NT2/D1 (cell line): ENCODE measurements at regions not wholly inside any gene's neighbourhood (a gene's known extent, or its start where the extent isn't known, plus 50 kb on each side); places are given as distances from the start of the nearest gene placed in this dataset.

Experiments
- DNase-seq: peaks from one replicate; pipeline ENCODE4 v3.0.0-alpha.2; 2011; ENCODE audit warnings: low read depth, low spot score
- H3K27me3 ChIP-seq: 2 replicates; pipeline ENCODE4 v1.6.0; 2011; ENCODE audit warnings: mild to moderate bottlenecking; ENCODE audit not compliant: insufficient read length, insufficient read depth
- H3K36me3 ChIP-seq: 2 replicates; pipeline ENCODE4 v1.6.1; 2011; ENCODE audit warnings: mild to moderate bottlenecking, low read length, mixed read lengths; ENCODE audit not compliant: insufficient read depth, insufficient read length
- H3K4me1 ChIP-seq: 2 replicates; pipeline ENCODE4 v1.5.1; 2011; ENCODE audit not compliant: insufficient read depth, insufficient read length
- H3K4me3 ChIP-seq: 2 replicates; pipeline ENCODE4 v1.5.1; 2011; ENCODE audit warnings: low read depth; ENCODE audit not compliant: insufficient read length
- H3K9ac ChIP-seq: 2 replicates; pipeline ENCODE4 v1.6.0; 2011; ENCODE audit warnings: low read depth; ENCODE audit not compliant: insufficient read length
- H3K9me3 ChIP-seq: 2 replicates; pipeline ENCODE4 v1.5.1; 2011; ENCODE audit warnings: mild to moderate bottlenecking, low read length; ENCODE audit not compliant: insufficient read depth
- SUZ12 ChIP-seq: IDR thresholded peaks from 2 replicates; pipeline ENCODE4 v1.6.1; 2011; ENCODE audit not compliant: insufficient read length, insufficient read depth; ENCODE audit errors: extremely low read depth
- YY1 ChIP-seq: IDR thresholded peaks from 2 replicates; pipeline ENCODE4 v1.6.1; 2011; ENCODE audit not compliant: insufficient read length, insufficient read depth
- ZNF274 ChIP-seq: IDR thresholded peaks from 2 replicates; pipeline ENCODE4 v1.6.1; 2011; ENCODE audit warnings: mild to moderate bottlenecking, low read depth, low read length

DNA sequence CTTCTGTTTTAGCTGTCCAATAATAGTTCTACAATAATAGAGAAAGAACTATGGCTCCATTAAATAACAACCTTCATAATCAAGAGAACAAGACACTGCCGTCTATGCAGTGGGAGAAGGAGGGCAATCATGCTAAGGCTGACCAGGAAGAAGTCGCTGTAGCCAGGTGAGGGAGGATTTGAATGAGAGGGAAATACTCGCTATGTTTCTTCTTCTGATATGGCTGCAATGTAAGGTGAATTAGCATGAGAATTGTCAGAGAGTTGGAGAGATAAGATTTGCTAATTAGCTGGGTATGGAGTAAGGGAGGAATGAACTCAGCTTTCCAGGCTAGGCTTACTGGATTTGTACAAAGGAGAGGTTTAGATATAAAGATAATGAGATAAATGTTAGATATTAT is 555.4 kb upstream of the ZNF385D start:
- H3K4me1 ChIP-seq, result no peaks in the 10 kb centered on the region
- no peaks in the 10 kb centered on the region for H3K27me3 ChIP-seq
- TF ChIP-seq SUZ12, result no peak
- no peak for TF ChIP-seq ZNF274
- TF ChIP-seq YY1, result no peak
- DNase-seq, result no peak
- H3K9me3 ChIP-seq, result no peaks in the 10 kb centered on the region
- H3K9ac ChIP-seq, result no peak overlapping the region
- no peaks in the 10 kb centered on the region for H3K36me3 ChIP-seq
- no peak overlapping the region for H3K4me3 ChIP-seq

DNA sequence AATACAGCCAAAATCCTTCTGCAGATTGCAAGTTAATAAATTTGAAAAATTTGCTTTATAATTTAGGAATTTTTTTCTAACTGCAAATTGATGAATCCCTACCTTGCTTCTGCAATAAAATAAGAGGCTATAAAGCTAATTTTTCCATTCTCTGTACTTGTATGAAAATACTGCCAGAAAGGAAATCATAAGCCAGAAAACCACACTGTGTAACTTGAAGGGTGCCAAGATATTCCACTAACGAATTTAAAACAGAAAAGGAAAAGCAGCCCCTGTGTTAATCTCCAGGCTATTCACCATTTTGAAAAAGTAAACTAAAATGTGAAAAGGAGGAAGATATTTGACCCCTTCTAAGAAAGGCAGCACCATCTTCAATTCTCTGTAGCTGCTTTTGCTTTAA is 557.9 kb upstream of the ZNF385D start:
- H3K4me1 ChIP-seq, result no peaks in the 10 kb centered on the region
- H3K27me3 ChIP-seq, result no peaks in the 10 kb centered on the region
- DNase-seq, result no peak
- H3K36me3 ChIP-seq, result no peaks in the 10 kb centered on the region
- no peak overlapping the region for H3K9ac ChIP-seq
- no peak overlapping the region for H3K4me3 ChIP-seq
- TF ChIP-seq SUZ12 (no peak), YY1 (no peak), ZNF274 (no peak)
- H3K9me3 ChIP-seq, result no peaks in the 10 kb centered on the region

DNA sequence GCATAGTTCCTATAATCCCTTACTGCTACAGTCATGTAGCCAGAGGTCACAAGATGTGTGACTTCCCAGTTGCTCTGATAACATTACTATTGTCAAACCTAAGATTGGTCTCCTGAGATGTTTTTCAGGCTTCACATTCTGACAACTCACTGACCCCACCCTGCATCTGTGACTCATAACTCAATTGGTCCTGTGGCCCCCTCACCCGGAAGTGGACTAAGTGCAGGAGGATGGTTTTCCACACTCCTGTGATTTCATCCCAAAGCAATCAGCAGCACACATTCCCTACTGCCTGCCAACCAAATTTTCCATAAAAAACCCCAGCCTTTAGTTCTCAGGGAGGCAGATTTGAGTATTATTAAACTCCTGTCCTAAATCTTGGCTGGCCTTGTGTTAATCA is 564.9 kb upstream of the ZNF385D start:
- no peaks in the 10 kb centered on the region for H3K27me3 ChIP-seq
- no peak for TF ChIP-seq SUZ12
- no peak for TF ChIP-seq ZNF274
- TF ChIP-seq YY1, result no peak
- no peak for DNase-seq
- no peaks in the 10 kb centered on the region for H3K36me3 ChIP-seq
- no peak overlapping the region for H3K4me3 ChIP-seq
- no peak overlapping the region for H3K9ac ChIP-seq
- no peaks in the 10 kb centered on the region for H3K9me3 ChIP-seq
- H3K4me1 ChIP-seq, result no peaks in the 10 kb centered on the region

DNA sequence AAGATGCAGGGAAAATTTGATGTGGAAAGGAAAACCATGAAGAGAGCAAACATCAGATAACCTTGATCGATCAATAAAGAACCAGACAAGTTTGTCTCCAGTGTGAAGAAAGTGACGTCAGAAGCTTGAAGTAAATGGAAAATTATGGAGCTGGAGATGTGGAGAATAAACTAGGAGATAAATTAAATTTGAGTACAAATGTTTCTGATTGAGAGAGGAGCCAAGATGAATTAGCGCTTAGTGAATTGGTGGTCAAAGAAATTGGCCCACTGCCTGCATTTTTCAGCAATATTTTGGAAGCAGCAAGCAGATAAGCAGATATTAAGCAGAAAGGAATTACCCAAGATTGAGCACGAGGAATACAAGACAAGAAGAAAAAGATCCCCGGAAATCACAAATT is 567.3 kb upstream of the ZNF385D start:
- no peaks in the 10 kb centered on the region for H3K4me1 ChIP-seq
- no peak for DNase-seq
- H3K9ac ChIP-seq, result no peak overlapping the region
- no peak overlapping the region for H3K4me3 ChIP-seq
- no peaks in the 10 kb centered on the region for H3K27me3 ChIP-seq
- H3K36me3 ChIP-seq, result no peaks in the 10 kb centered on the region
- no peaks in the 10 kb centered on the region for H3K9me3 ChIP-seq
- no peak for TF ChIP-seq YY1
- no peak for TF ChIP-seq SUZ12
- no peak for TF ChIP-seq ZNF274

DNA sequence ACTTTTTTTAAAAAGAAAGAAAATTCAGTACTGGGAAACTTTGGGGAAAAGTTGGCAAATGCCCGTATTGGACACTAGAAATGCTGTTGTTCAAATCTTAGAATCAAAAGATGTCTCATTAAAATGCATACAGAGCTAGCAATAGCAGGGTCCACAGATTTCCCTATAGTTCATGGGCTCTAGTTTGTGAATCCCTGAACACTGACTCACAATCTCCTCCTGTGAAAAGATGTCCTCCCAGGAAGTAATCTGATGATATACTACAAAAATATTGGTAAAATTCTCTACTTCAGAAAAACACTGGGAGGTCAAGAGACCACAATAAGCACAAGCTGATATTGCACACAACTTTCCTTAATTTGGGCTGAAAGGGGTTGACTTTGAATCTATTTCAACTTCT is 568.4 kb upstream of the ZNF385D start:
- H3K4me1 ChIP-seq, result no peaks in the 10 kb centered on the region
- H3K9me3 ChIP-seq, result no peaks in the 10 kb centered on the region
- H3K36me3 ChIP-seq, result no peaks in the 10 kb centered on the region
- H3K9ac ChIP-seq, result no peak overlapping the region
- no peak overlapping the region for H3K4me3 ChIP-seq
- no peaks in the 10 kb centered on the region for H3K27me3 ChIP-seq
- DNase-seq, result no peak
- TF ChIP-seq YY1, result no peak
- TF ChIP-seq ZNF274, result no peak
- no peak for TF ChIP-seq SUZ12

DNA sequence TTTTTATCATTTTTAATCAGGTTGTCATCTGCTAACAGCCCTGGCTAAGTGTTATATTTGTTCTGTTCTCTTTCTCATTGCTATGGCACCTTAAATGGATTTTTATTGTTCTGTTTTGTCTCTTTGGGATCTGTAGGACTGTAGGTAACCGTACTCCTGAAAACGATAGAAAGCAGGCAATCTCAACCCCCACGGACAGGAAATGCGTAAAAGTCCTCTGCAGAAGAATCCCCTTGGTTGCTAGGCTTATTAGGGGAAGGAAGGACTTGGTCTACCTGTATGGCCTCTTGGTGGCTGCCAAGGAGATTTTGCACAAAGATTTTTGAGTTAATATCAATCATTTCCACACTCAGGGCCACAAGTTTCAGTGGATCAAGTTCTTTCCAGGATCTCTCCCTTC is 571.9 kb upstream of the ZNF385D start:
- H3K9me3 ChIP-seq, result no peaks in the 10 kb centered on the region
- no peaks in the 10 kb centered on the region for H3K4me1 ChIP-seq
- H3K9ac ChIP-seq, result no peak overlapping the region
- H3K36me3 ChIP-seq, result no peaks in the 10 kb centered on the region
- DNase-seq, result no peak
- H3K27me3 ChIP-seq, result no peaks in the 10 kb centered on the region
- no peak for TF ChIP-seq ZNF274
- TF ChIP-seq YY1, result no peak
- no peak for TF ChIP-seq SUZ12
- H3K4me3 ChIP-seq, result no peak overlapping the region

DNA sequence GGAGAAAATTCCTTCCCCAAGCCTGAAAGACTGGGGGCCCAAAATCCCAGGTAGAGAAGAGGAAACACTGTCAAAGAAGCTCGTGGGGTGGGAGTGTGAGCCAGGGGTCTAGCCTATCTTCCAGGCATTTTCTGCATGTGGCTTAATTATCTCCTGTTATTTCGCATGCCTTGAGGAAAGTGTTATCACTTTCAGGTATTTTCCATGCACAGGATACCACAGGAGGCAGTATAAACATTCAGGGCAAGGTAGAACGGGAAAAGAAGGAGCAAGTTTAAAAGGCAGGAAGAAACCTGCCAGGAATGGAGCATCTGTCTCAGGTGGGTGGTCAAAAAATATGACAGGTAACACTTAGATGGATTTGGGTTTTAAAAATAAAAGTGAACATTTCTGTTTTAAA is 575.3 kb upstream of the ZNF385D start:
- Histone ChIP-seq H3K27me3 (no peaks in the 10 kb centered on the region), H3K9me3 (no peaks in the 10 kb centered on the region), H3K4me3 (no peak overlapping the region), H3K36me3 (no peaks in the 10 kb centered on the region), H3K9ac (no peak overlapping the region), H3K4me1 (no peaks in the 10 kb centered on the region)
- TF ChIP-seq YY1, result no peak
- no peak for TF ChIP-seq ZNF274
- TF ChIP-seq SUZ12, result no peak
- DNase-seq, result no peak

DNA sequence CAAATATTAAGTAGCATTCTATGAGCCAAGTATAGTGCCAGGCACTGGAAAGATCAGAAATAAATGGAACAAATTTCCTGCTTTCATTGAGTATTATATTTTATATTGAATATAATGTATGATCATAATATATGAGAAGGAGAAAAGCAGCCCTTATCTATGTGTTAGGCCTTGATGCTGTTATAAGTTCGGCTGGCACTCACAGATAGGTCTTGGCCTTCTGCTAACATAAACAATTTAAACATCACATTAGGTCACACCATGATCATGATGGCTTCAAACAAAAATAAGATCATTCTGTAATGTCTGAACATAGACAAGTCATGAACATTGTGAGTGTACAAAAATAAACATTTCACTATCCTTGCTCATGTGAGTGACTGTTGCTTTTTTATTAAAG is 584.0 kb upstream of the ZNF385D start:
- no peak for DNase-seq
- TF ChIP-seq YY1 (no peak), SUZ12 (no peak), ZNF274 (no peak)
- no peaks in the 10 kb centered on the region for H3K27me3 ChIP-seq

More for the DNA sequence above, 584.0 kb upstream of the ZNF385D start:
- no peaks in the 10 kb centered on the region for H3K4me1 ChIP-seq
- H3K36me3 ChIP-seq, result no peaks in the 10 kb centered on the region
- H3K9me3 ChIP-seq, result no peaks in the 10 kb centered on the region
- no peak overlapping the region for H3K9ac ChIP-seq
- H3K4me3 ChIP-seq, result no peak overlapping the region
